OCI-LY7 (cell line): ENCODE measurements at regions not wholly inside any gene's neighbourhood (a gene's known extent, or its start where the extent isn't known, plus 50 kb on each side); places are given as distances from the start of the nearest gene placed in this dataset.
"Not testable (repeated sequence)": the region's sequence is repeated elsewhere in the genome, so short reads cannot be mapped to it uniquely, and the experiment has no call there.

Source experiments
- BruUV-seq: library from RNA; stranded (reverse); fragments of 400-500 nt; replicated peaks from 2 replicates; lab custom pipeline; 2021; lab: Mats Ljungman, UMichigan
- CTCF ChIA-PET: fragments of 300-600 bp; sonication (Branson Sonifier 250); formaldehyde crosslinking; loops from one replicate; lab custom pipeline; 2022; ENCODE audit warnings: antibody characterized with exemption; ENCODE audit not compliant: unreplicated experiment; lab: Charles Lee
- POLR2A ChIA-PET: fragments of 300-600 bp; sonication (Branson Sonifier 250); formaldehyde crosslinking; loops from one replicate; lab custom pipeline; 2022; ENCODE audit warnings: antibody characterized with exemption; lab: Charles Lee
- DNase-seq: peaks from one replicate; pipeline ENCODE4 v3.0.0-alpha.2; 2015; ENCODE audit warnings: low spot score
- H2AFZ ChIP-seq: fragments of 200-600 bp; sonication (generic), shearing (Covaris generic); 2 replicates; pipeline ENCODE4 v1.6.1; 2014; ENCODE audit warnings: mild to moderate bottlenecking, antibody characterized with exemption, low read length, moderate library complexity
- H3K27ac ChIP-seq: fragments of 200-600 bp; sonication (generic); 2 replicates; pipeline ENCODE4 v1.5.1; 2014; ENCODE audit warnings: mixed run types, low read depth, mild to moderate bottlenecking, moderate library complexity, low read length, inconsistent platforms; ENCODE audit not compliant: poor library complexity, severe bottlenecking
- H3K36me3 ChIP-seq: fragments of 200-600 bp; sonication (generic); 2 replicates; pipeline ENCODE4 v1.6.1; 2014; ENCODE audit warnings: mild to moderate bottlenecking, antibody characterized with exemption, low read length, moderate library complexity, mixed read lengths; ENCODE audit not compliant: insufficient read depth
- H3K4me1 ChIP-seq: fragments of 200-600 bp; sonication (generic); 2 replicates; pipeline ENCODE4 v1.5.1; 2014; ENCODE audit warnings: mild to moderate bottlenecking, low read length; ENCODE audit not compliant: insufficient read depth, poor library complexity, severe bottlenecking
- H3K4me2 ChIP-seq: fragments of 200-600 bp; sonication (generic); 2 replicates; pipeline ENCODE4 v1.6.1; 2014; ENCODE audit warnings: mild to moderate bottlenecking, low read length
- H3K4me3 ChIP-seq: fragments of 200-600 bp; sonication (generic); 2 replicates; pipeline ENCODE4 v1.5.1; 2014; ENCODE audit warnings: mild to moderate bottlenecking, low read depth, low read length; ENCODE audit not compliant: poor library complexity, severe bottlenecking
- H3K79me2 ChIP-seq: fragments of 200-600 bp; sonication (generic); 2 replicates; pipeline ENCODE4 v1.6.1; 2016; ENCODE audit warnings: low read depth, mild to moderate bottlenecking, low read length, moderate library complexity, mixed read lengths; ENCODE audit not compliant: insufficient read depth
- H3K9me2 ChIP-seq: fragments of 200-600 bp; sonication (generic); 2 replicates; pipeline ENCODE4 v1.6.1; 2016; ENCODE audit warnings: mild to moderate bottlenecking, low read length, mixed read lengths; ENCODE audit not compliant: insufficient read depth
- H3K9me3 ChIP-seq: fragments of 200-600 bp; sonication (generic); 2 replicates; pipeline ENCODE4 v1.6.1; 2014; ENCODE audit warnings: mild to moderate bottlenecking, mixed run types, low read length, mixed read lengths
- H4K20me1 ChIP-seq: fragments of 200-600 bp; sonication (generic); 2 replicates; pipeline ENCODE4 v1.6.1; 2014; ENCODE audit warnings: mild to moderate bottlenecking, antibody characterized with exemption, low read length, moderate library complexity, mixed read lengths; ENCODE audit not compliant: insufficient read depth
- CTCF ChIP-seq: fragments of 200-600 bp; sonication (generic); conservative IDR thresholded peaks from 2 replicates; pipeline ENCODE4 v1.5.1; 2014; ENCODE audit warnings: mild to moderate bottlenecking, antibody characterized with exemption, low read length, moderate library complexity, mixed read lengths
- EZH2phosphoT487 ChIP-seq: fragments of 200-600 bp; sonication (generic); IDR thresholded peaks from 2 replicates; pipeline ENCODE4 v1.6.1; 2018; ENCODE audit warnings: low read depth, borderline replicate concordance, mild to moderate bottlenecking, mixed run types, antibody characterized with exemption, low read length, moderate library complexity, mixed read lengths
- intact Hi-C: fragments of 100-400 bp; cut with micrococcal nuclease; formaldehyde crosslinking; loops from one replicate; pipeline ENCODE4 v1.10.0; 2022; ENCODE audit not compliant: unreplicated experiment

- no peak for TF ChIP-seq CTCF
- TF ChIP-seq EZH2phosphoT487, result no peak
- intact Hi-C loops, result no loop called here
- Histone ChIP-seq H3K4me2 (no peak overlapping the region), H4K20me1 (no peaks in the 10 kb centered on the region), H3K9me3 (no peaks in the 10 kb centered on the region), H3K9me2 (no peaks in the 10 kb centered on the region), H3K27ac (no peak overlapping the region), H3K79me2 (no peaks in the 10 kb centered on the region), H3K36me3 (no peaks in the 10 kb centered on the region), H3K4me3 (no peak overlapping the region), H3K4me1 (no peaks in the 10 kb centered on the region), H2AFZ (no peak overlapping the region)
- no peak for DNase-seq
- BruUV-seq, result no TSS peak
- POLR2A ChIA-PET, result no interaction called here
- CTCF ChIA-PET, result no interaction called here
These were observed 180.6 kb downstream of the PCTP start for GRCh38 chr17:55931446-55931845.

GRCh38 chr17:55932973-55933372 lies 182.1 kb downstream of the PCTP start:
- Histone ChIP-seq H3K9me2 (no peaks in the 10 kb centered on the region), H3K4me3 (no peak overlapping the region), H3K9me3 (no peaks in the 10 kb centered on the region), H3K4me1 (no peaks in the 10 kb centered on the region), H3K36me3 (no peaks in the 10 kb centered on the region), H4K20me1 (no peaks in the 10 kb centered on the region), H3K79me2 (no peaks in the 10 kb centered on the region), H3K4me2 (no peak overlapping the region), H2AFZ (no peak overlapping the region), H3K27ac (no peak overlapping the region)
- no peak for DNase-seq
- ChIA-PET POLR2A (interaction anchor here (0.9 kb wide), 1 partner anchor 534 kb away, joined by 3 read pairs; no protein-coding TSS in a partner anchor), CTCF (no interaction called here)
- BruUV-seq, result no TSS peak
- TF ChIP-seq CTCF (no peak), EZH2phosphoT487 (no peak)
- intact Hi-C loops, result no loop called here

GRCh38 chr17:55939181-55939810 lies 188.4 kb downstream of the PCTP start:
- H3K9me3 ChIP-seq, intact Hi-C loops, CTCF ChIA-PET, H3K9me2 ChIP-seq, DNase-seq, H2AFZ ChIP-seq, POLR2A ChIA-PET, H3K79me2 ChIP-seq, H3K36me3 ChIP-seq, H3K4me3 ChIP-seq, H3K4me1 ChIP-seq, H4K20me1 ChIP-seq, H3K4me2 ChIP-seq, BruUV-seq, H3K27ac ChIP-seq: not testable (repeated sequence)
